ENCODE measurements at regions not wholly inside any gene's neighbourhood (a gene's known extent, or its start where the extent isn't known, plus 50 kb on each side); places are given as distances from the start of the nearest gene placed in this dataset.

DNA sequence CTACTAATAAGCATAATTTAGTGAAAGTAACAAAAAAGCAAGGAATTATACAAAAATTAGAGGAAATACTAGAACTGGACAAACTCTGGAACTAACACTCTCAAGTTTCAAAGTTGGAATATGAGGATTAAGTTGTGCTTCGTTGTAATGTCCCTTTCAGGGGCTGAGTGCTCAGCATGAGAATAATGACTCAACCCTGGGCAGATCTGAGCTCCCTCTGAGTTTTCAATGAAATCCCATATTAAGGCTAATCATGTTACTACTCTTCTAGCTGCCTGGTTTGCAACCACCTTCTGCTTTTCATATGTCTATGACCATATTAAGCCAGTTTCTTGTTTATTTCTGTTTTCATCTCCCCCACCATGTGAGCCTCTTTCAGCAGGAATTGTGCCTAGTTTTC, 274.9 kb upstream of the LRRTM4 start:
- Histone ChIP-seq H3K27ac (ENCODE audit: low read depth, low read length) (no peak overlapping the region), H3K4me3 (ENCODE audit: low read length) (no peak overlapping the region), H3K27me3 (ENCODE audit: insufficient read depth, low read length, poor library complexity, severe bottlenecking) (no peaks in the 10 kb centered on the region), H3K4me1 (ENCODE audit: insufficient read depth, low read length) (no peaks in the 10 kb centered on the region), H3K36me3 (ENCODE audit: insufficient read depth, low read length) (no peaks in the 10 kb centered on the region), H3K9me3 (ENCODE audit: low read length) (no peaks in the 10 kb centered on the region)
- no peaks in the 10 kb centered on the region for H3K36me3 Mint-ChIP-seq
- no peak for DNase-seq
- H3K27ac Mint-ChIP-seq, result no peak overlapping the region
- no peaks in the 10 kb centered on the region for H3K27me3 Mint-ChIP-seq
- POLR2A ChIA-PET, result no interaction called here
- peaks cover 0 to 18% (median 6%) of the 10 kb centered on the region in 5 donors for H3K9me3 Mint-ChIP-seq
- no peak overlapping the region for H3K4me3 Mint-ChIP-seq
- CTCF ChIA-PET, result no interaction called here
- no peaks in the 10 kb centered on the region for H3K4me1 Mint-ChIP-seq

DNA sequence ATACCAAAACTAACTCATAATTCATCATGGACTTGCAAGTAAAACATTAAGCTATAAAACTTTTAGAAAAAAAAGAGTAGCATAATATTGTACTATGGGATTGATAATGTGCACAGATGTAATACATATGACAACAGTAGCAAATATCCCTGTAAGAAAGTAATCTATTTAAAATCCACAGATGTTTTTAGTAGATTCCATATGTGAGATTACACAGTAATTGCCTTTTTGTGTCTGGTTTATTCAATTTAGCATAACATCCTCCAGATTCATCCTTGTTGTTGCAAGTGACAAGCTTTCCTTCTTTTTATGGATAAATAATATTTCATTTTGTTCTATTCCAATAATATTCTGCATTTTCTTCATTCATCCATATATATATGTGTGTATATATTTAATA, 278.2 kb upstream of the LRRTM4 start:
- H3K4me1 Mint-ChIP-seq, result no peaks in the 10 kb centered on the region
- no peak overlapping the region for H3K4me3 ChIP-seq (ENCODE audit: low read length)
- no peaks in the 10 kb centered on the region for H3K36me3 ChIP-seq (ENCODE audit: insufficient read depth, low read length)
- H3K4me1 ChIP-seq (ENCODE audit: insufficient read depth, low read length), result no peaks in the 10 kb centered on the region
- H3K4me3 Mint-ChIP-seq, result no peak overlapping the region
- DNase-seq, result no peak
- H3K9me3 ChIP-seq (ENCODE audit: low read length), result no peaks in the 10 kb centered on the region
- H3K27me3 Mint-ChIP-seq, result no peaks in the 10 kb centered on the region
- no peak overlapping the region for H3K27ac Mint-ChIP-seq
- ChIA-PET CTCF (no interaction called here), POLR2A (no interaction called here)
- H3K27me3 ChIP-seq (ENCODE audit: insufficient read depth, low read length, poor library complexity, severe bottlenecking), result no peaks in the 10 kb centered on the region
- peaks cover 2 to 32% (median 11%) of the 10 kb centered on the region in 5 donors for H3K9me3 Mint-ChIP-seq
- H3K27ac ChIP-seq (ENCODE audit: low read depth, low read length), result no peak overlapping the region
- no peaks in the 10 kb centered on the region for H3K36me3 Mint-ChIP-seq

DNA sequence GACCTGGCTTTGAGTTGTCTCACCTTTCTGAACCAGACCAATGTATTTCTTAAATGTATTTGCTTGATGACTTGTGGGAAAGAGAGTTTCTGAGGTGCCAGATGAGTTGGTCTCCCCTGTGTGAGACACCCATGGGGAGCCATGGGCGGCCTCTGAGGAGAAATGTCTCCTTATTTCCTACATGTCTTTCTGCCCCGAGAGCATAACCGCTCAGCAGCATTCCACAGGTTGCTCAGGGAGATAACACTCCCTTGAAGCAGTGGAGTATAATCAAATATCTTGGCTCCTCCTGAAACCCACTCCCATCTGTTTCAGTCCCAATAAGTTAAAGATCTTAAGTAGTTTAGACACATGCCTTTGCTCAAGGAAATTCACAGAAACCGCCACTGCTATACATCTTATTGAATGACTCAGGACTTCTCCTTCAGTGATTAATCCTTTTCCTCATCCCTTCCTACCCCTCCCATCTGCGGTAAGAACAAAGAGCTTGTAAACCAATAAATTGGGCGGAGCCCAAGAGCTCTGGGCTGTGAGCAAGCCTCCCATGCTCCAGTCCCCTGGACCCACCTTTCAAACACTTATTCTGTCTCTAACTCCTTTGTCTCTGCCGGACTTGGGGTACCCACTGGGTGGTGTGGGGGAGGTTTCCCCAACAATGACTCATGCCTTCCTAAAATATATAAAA, 285.5 kb upstream of the LRRTM4 start:
- H3K4me3 Mint-ChIP-seq, result no peak overlapping the region

DNA sequence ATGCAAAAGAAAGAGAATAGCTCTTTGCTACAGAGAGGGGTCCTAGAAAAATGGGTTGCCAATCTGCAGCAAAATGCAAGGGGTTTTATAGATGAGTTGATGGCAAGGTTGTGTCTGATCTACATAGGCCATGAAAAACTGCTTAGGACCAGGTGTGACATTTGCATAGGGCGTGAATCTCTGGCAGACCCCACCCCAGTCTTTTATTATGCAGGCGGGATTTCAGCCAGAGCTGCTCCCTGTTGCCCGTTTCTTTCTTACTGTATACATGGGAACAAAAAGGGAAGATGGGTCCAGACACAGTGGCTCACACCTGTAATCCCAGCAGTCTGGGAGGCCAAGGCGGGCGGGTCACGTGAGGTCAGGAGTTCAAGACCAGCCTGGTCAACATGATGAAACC, 286.4 kb upstream of the LRRTM4 start:
- Mint-ChIP-seq H3K4me3 (no peak overlapping the region), H3K27me3 (no peaks in the 10 kb centered on the region), H3K9me3 (peaks cover 18 to 57% (median 27%) of the 10 kb centered on the region in 5 donors), H3K4me1 (no peaks in the 10 kb centered on the region), H3K36me3 (peaks cover 0 to 1% (median 0%) of the 10 kb centered on the region in 3 donors), H3K27ac (no peak overlapping the region)
- H3K36me3 ChIP-seq (ENCODE audit: insufficient read depth, low read length), result no peaks in the 10 kb centered on the region
- POLR2A ChIA-PET, result no interaction called here
- no peak overlapping the region for H3K4me3 ChIP-seq (ENCODE audit: low read length)
- no peaks in the 10 kb centered on the region for H3K9me3 ChIP-seq (ENCODE audit: low read length)
- H3K4me1 ChIP-seq (ENCODE audit: insufficient read depth, low read length), result no peaks in the 10 kb centered on the region
- no peak for DNase-seq
- CTCF ChIA-PET, result no interaction called here
- H3K27ac ChIP-seq (ENCODE audit: low read depth, low read length), result no peak overlapping the region
- no peaks in the 10 kb centered on the region for H3K27me3 ChIP-seq (ENCODE audit: insufficient read depth, low read length, poor library complexity, severe bottlenecking)

More for the DNA sequence above, 285.5 kb upstream of the LRRTM4 start:
- no peaks in the 10 kb centered on the region for H3K27me3 ChIP-seq (ENCODE audit: insufficient read depth, low read length, poor library complexity, severe bottlenecking)
- Mint-ChIP-seq H3K9me3 (peaks cover 21 to 60% (median 33%) of the 10 kb centered on the region in 5 donors), H3K4me1 (no peaks in the 10 kb centered on the region), H3K27me3 (no peaks in the 10 kb centered on the region), H3K27ac (no peak overlapping the region), H3K36me3 (peaks cover 0 to 1% (median 0%) of the 10 kb centered on the region in 3 donors)
- H3K4me3 ChIP-seq (ENCODE audit: low read length), result no peak overlapping the region
- H3K9me3 ChIP-seq (ENCODE audit: low read length), result no peaks in the 10 kb centered on the region
- no peaks in the 10 kb centered on the region for H3K36me3 ChIP-seq (ENCODE audit: insufficient read depth, low read length)
- H3K4me1 ChIP-seq (ENCODE audit: insufficient read depth, low read length), result no peaks in the 10 kb centered on the region
- H3K27ac ChIP-seq (ENCODE audit: low read depth, low read length), result no peak overlapping the region
- no peak for DNase-seq
- ChIA-PET CTCF (no interaction called here), POLR2A (no interaction called here)

DNA sequence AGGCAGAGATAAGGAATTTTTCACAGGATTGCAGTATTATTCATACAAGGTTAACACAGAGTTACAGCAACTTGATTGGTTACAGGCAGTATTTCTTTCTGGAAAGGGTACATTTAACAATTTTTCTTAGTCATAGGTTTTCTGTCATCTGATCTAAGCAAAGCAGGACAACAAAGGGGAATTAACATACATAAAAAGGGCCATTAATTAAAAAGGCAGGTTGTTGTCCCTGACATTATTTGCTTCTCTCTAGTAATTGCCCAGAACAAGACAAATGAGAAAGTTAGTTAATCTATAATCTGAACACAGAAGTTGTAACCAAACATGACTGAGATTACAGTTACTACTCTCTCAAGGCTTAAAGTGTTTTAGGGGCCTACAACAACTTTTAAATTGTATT, 291.4 kb upstream of the LRRTM4 start:
- Histone ChIP-seq H3K27me3 (ENCODE audit: insufficient read depth, low read length, poor library complexity, severe bottlenecking) (no peaks in the 10 kb centered on the region), H3K27ac (ENCODE audit: low read depth, low read length) (no peak overlapping the region), H3K36me3 (ENCODE audit: insufficient read depth, low read length) (no peaks in the 10 kb centered on the region), H3K4me3 (ENCODE audit: low read length) (no peak overlapping the region), H3K9me3 (ENCODE audit: low read length) (no peaks in the 10 kb centered on the region), H3K4me1 (ENCODE audit: insufficient read depth, low read length) (no peaks in the 10 kb centered on the region)
- ChIA-PET POLR2A (no interaction called here), CTCF (no interaction called here)
- peaks cover 13 to 41% (median 25%) of the 10 kb centered on the region in 5 donors for H3K9me3 Mint-ChIP-seq
- no peaks in the 10 kb centered on the region for H3K27me3 Mint-ChIP-seq
- H3K4me3 Mint-ChIP-seq, result no peak overlapping the region
- no peak for DNase-seq
- peaks cover 0 to 1% (median 0%) of the 10 kb centered on the region in 3 donors for H3K36me3 Mint-ChIP-seq
- H3K27ac Mint-ChIP-seq, result no peak overlapping the region
- no peaks in the 10 kb centered on the region for H3K4me1 Mint-ChIP-seq

DNA sequence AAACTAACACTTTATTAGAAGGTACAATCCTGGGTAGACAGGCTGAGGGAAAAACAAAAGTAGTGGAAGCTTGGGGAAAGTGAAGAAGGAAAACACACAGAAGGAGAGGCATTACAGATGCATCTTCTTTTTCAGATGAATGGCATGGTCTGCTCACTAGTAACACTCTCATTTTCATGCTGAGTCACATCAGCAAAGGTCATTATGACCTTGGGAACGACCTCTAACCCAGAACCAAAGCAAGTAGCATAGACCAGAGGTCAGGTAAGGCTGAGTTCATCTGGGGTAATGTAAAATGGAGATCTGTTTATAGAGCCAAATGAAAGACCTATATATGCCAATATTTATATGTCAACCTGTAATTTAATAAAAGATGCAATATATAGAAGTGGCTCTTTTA, 294.4 kb upstream of the LRRTM4 start:
- Mint-ChIP-seq H3K4me1 (no peaks in the 10 kb centered on the region), H3K27me3 (peaks cover 0 to 1% of the 10 kb centered on the region in 2 donors), H3K36me3 (peaks cover 0 to 1% (median 0%) of the 10 kb centered on the region in 3 donors), H3K27ac (no peak overlapping the region), H3K9me3 (peaks cover 19 to 41% (median 28%) of the 10 kb centered on the region in 5 donors), H3K4me3 (no peak overlapping the region)
- Histone ChIP-seq H3K27me3 (ENCODE audit: insufficient read depth, low read length, poor library complexity, severe bottlenecking) (no peaks in the 10 kb centered on the region), H3K9me3 (ENCODE audit: low read length) (no peaks in the 10 kb centered on the region), H3K4me3 (ENCODE audit: low read length) (no peak overlapping the region), H3K27ac (ENCODE audit: low read depth, low read length) (no peak overlapping the region), H3K36me3 (ENCODE audit: insufficient read depth, low read length) (no peaks in the 10 kb centered on the region), H3K4me1 (ENCODE audit: insufficient read depth, low read length) (no peaks in the 10 kb centered on the region)
- POLR2A ChIA-PET, result no interaction called here
- CTCF ChIA-PET, result no interaction called here
- DNase-seq, result no peak

DNA sequence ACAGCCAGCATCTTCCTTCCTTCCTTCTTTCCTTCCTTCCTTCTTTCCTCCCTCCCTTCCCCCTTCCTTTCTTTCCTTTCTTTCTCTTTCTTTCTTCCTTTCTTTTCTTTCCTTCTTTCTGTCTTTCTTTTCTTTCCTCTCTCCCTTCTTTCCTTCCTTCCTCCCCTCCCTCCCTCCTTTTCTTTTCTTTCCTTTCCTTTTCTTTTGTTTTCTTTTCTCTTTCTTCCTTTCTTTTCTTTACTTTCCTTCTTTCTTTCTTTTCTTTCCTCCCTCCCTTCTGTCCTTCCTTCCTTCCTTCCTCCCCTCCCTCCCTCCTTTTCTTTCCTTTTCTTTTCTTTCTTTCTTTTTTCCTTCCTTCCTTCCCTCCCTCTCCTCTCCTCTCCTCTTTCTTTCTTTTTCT, 296.0 kb upstream of the LRRTM4 start:
- H3K4me3 Mint-ChIP-seq, result no peak overlapping the region
- peaks cover 14 to 51% (median 26%) of the 10 kb centered on the region in 5 donors for H3K9me3 Mint-ChIP-seq
- no peak overlapping the region for H3K4me3 ChIP-seq (ENCODE audit: low read length)
- H3K27me3 Mint-ChIP-seq, result peaks cover 0 to 1% of the 10 kb centered on the region in 2 donors
- ChIA-PET CTCF (no interaction called here), POLR2A (no interaction called here)
- H3K27ac Mint-ChIP-seq, result no peak overlapping the region
- H3K4me1 ChIP-seq (ENCODE audit: insufficient read depth, low read length), result no peaks in the 10 kb centered on the region
- H3K36me3 ChIP-seq (ENCODE audit: insufficient read depth, low read length), result no peaks in the 10 kb centered on the region
- no peaks in the 10 kb centered on the region for H3K27me3 ChIP-seq (ENCODE audit: insufficient read depth, low read length, poor library complexity, severe bottlenecking)
- no peak for DNase-seq
- peaks cover 0 to 1% (median 0%) of the 10 kb centered on the region in 3 donors for H3K36me3 Mint-ChIP-seq
- H3K27ac ChIP-seq (ENCODE audit: low read depth, low read length), result no peak overlapping the region
- no peaks in the 10 kb centered on the region for H3K9me3 ChIP-seq (ENCODE audit: low read length)
- no peaks in the 10 kb centered on the region for H3K4me1 Mint-ChIP-seq

DNA sequence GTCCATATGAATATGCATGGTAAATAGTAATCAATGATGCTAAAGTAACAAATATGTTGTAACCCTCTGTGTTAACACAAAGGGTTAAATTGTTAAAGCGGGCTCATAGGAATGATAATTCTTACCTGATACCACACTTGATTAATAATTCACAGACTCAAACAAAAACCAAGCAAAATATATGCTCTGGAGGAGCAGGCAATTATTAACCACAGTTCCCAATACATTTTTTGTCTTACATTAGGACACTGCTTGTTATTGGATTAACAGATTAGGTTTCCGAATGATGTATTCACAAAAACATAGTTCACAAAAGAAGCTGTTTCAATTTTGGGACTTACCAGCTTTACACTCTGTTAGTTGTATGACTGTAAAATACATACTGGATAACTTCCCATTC, 300.9 kb upstream of the LRRTM4 start:
- Mint-ChIP-seq H3K36me3 (peaks cover 0 to 4% (median 0%) of the 10 kb centered on the region in 3 donors), H3K27me3 (peaks cover 0 to 1% of the 10 kb centered on the region in 2 donors), H3K9me3 (peaks cover 10 to 59% (median 36%) of the 10 kb centered on the region in 5 donors), H3K4me1 (no peaks in the 10 kb centered on the region), H3K27ac (no peak overlapping the region), H3K4me3 (no peak overlapping the region)
- Histone ChIP-seq H3K4me1 (ENCODE audit: insufficient read depth, low read length) (no peaks in the 10 kb centered on the region), H3K4me3 (ENCODE audit: low read length) (no peak overlapping the region), H3K27ac (ENCODE audit: low read depth, low read length) (no peak overlapping the region), H3K9me3 (ENCODE audit: low read length) (no peaks in the 10 kb centered on the region), H3K36me3 (ENCODE audit: insufficient read depth, low read length) (no peaks in the 10 kb centered on the region), H3K27me3 (ENCODE audit: insufficient read depth, low read length, poor library complexity, severe bottlenecking) (no peaks in the 10 kb centered on the region)
- ChIA-PET CTCF (no interaction called here), POLR2A (no interaction called here)
- DNase-seq, result no peak
